Hepatocyte (in vitro differentiated cells): ENCODE measurements at regions not wholly inside any gene's neighbourhood (a gene's known extent, or its start where the extent isn't known, plus 50 kb on each side); places are given as distances from the start of the nearest gene placed in this dataset.

Source experiments
- CTCF ChIP-seq: fragments of 200-600 bp; sonication (generic); IDR thresholded peaks from 2 replicates; pipeline ENCODE4 v1.5.1; 2016; ENCODE audit warnings: antibody characterized with exemption, mild to moderate bottlenecking; ENCODE audit not compliant: poor library complexity
- EZH2 ChIP-seq: fragments of 200-600 bp; sonication (generic); IDR thresholded peaks from 2 replicates; pipeline ENCODE4 v1.6.1; 2016; ENCODE audit warnings: antibody characterized with exemption, mild to moderate bottlenecking, borderline replicate concordance
- EZH2phosphoT487 ChIP-seq: fragments of 200-600 bp; sonication (generic); IDR thresholded peaks from one replicate; pipeline ENCODE4 v1.6.1; 2018; ENCODE audit warnings: antibody characterized with exemption, mild to moderate bottlenecking, low read depth, moderate library complexity; ENCODE audit not compliant: unreplicated experiment, severe bottlenecking

GRCh38 chr4:180832073-180832472 lies 1411.1 kb upstream of the TENM3 start:
- TF ChIP-seq CTCF (no peak), EZH2 (no peak), EZH2phosphoT487 (no peak)
